ENCODE measurements at regions not wholly inside any gene's neighbourhood (a gene's known extent, or its start where the extent isn't known, plus 50 kb on each side); places are given as distances from the start of the nearest gene placed in this dataset.

DNA sequence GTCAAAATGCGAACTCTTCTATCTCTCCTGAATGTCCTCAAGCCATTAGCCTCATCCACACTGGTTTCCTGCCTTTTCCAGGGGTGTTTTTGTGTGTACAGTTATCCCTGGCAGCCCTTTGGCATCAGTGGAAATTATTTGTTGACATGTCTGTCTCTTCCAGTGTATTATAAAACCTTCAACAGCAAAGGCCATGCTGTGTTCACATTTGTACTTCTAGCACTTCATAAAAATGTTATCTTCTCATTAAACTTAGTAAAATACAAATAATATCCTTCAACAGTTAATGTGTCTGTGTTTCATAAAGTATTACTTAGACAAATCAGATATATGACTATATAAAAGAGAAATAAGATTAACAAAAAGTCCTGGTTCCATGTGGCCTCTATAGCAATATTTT lies 359.5 kb upstream of the ARGLU1 start:
- no peak for DNase-seq
- H3K27ac Mint-ChIP-seq = no peak overlapping the region
- no peaks in the 10 kb centered on the region for H3K4me1 Mint-ChIP-seq (ENCODE audit: low read depth)
- H3K27me3 Mint-ChIP-seq = peaks cover under 1% of the 10 kb centered on the region
- H3K9me3 Mint-ChIP-seq = no peaks in the 10 kb centered on the region
- no peaks in the 10 kb centered on the region for H3K36me3 Mint-ChIP-seq (ENCODE audit: low read depth)
- no peak overlapping the region for H3K4me3 Mint-ChIP-seq

DNA sequence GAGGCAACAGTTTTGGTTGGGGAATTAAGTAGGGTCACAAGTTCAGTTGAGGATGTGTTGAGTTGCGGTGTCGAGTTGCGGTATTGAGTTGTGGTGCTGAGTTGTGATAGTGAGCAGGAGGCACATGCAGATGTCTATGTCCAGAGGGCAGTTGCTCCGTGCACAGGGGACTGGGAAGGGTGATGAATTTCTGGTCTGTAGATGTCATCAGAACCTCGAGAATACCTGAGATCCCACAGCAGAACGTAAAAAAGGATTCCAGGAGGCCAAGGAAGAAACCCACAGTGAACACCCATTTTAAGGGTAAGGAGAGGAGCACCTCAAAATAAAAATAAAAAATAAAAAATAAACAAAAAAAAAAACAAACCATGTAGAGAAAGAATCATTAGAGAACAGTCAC lies 354.4 kb upstream of the ARGLU1 start:
- Mint-ChIP-seq H3K27me3 (peaks cover 30% of the 10 kb centered on the region), H3K36me3 (ENCODE audit: low read depth) (no peaks in the 10 kb centered on the region), H3K9me3 (no peaks in the 10 kb centered on the region), H3K27ac (no peak overlapping the region), H3K4me1 (ENCODE audit: low read depth) (peaks cover 7% of the 10 kb centered on the region), H3K4me3 (no peak overlapping the region)
- DNase-seq = no peak

DNA sequence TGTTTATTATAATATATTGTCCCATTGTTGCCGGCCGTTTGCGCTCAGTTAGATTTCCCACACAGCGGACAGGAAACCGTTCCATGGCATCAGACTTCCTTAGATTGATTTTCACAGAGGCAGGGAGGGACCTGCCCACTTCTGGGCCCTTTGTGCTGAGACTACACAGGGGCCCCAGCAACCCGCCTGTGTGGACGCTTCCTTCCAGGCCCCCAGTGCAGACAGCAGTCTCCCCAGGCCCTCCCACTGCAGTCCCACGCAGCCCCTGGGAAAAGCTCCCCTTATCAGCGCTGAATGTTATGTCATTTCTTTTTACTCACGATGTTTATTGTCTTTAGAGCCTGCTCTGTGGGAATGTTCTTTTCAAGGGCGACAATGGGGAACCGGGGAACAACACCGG lies 351.7 kb upstream of the ARGLU1 start:
- Mint-ChIP-seq H3K4me3 (no peak overlapping the region), H3K27me3 (peaks cover 47% of the 10 kb centered on the region), H3K36me3 (ENCODE audit: low read depth) (no peaks in the 10 kb centered on the region), H3K9me3 (no peaks in the 10 kb centered on the region), H3K4me1 (ENCODE audit: low read depth) (peaks cover 7% of the 10 kb centered on the region), H3K27ac (no peak overlapping the region)
- DNase-seq = no peak

DNA sequence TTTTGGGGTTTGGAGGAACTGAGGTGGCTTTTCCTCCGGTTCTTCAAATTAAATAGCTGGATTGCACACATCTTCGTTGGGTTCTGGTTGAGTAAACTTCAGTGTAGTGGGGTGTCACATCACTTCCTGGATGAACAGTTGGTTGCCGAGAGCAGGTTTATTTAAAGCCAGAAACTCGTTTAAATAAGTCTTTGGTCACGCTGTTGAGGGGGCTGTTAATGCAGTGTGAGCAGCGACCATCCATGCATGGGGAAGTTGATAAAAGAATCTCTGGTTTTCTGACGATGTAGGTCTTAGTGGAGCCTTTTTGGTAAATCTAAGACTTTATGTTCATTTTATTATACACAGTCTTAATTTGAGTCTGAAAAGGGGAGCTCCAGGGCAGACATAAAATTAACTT lies 351.2 kb upstream of the ARGLU1 start:
- Mint-ChIP-seq H3K36me3 (ENCODE audit: low read depth) (no peaks in the 10 kb centered on the region), H3K27ac (no peak overlapping the region), H3K9me3 (no peaks in the 10 kb centered on the region), H3K4me3 (no peak overlapping the region), H3K27me3 (peaks cover 52% of the 10 kb centered on the region), H3K4me1 (ENCODE audit: low read depth) (peaks cover 7% of the 10 kb centered on the region)
- no peak for DNase-seq

GRCh38 chr13:106918557-106918860 lies 350.6 kb upstream of the ARGLU1 start:
- Mint-ChIP-seq H3K4me3 (no peak overlapping the region), H3K36me3 (ENCODE audit: low read depth) (no peaks in the 10 kb centered on the region), H3K4me1 (ENCODE audit: low read depth) (peaks cover 7% of the 10 kb centered on the region), H3K9me3 (no peaks in the 10 kb centered on the region), H3K27ac (no peak overlapping the region), H3K27me3 (peaks cover 52% of the 10 kb centered on the region)
- DNase-seq = no peak

GRCh38 chr13:106917673-106918556 lies 350.0 kb upstream of the ARGLU1 start:
- H3K36me3 Mint-ChIP-seq (ENCODE audit: low read depth) = no peaks in the 10 kb centered on the region
- peaks cover 7% of the 10 kb centered on the region for H3K4me1 Mint-ChIP-seq (ENCODE audit: low read depth)
- H3K4me3 Mint-ChIP-seq = peak overlapping the region; percentile 76
- H3K9me3 Mint-ChIP-seq = no peaks in the 10 kb centered on the region
- H3K27ac Mint-ChIP-seq = no peak overlapping the region
- peaks cover 52% of the 10 kb centered on the region for H3K27me3 Mint-ChIP-seq
- DNase-seq = peak; percentile 84

- Mint-ChIP-seq H3K4me3 (no peak overlapping the region), H3K4me1 (ENCODE audit: low read depth) (peaks cover 7% of the 10 kb centered on the region), H3K36me3 (ENCODE audit: low read depth) (no peaks in the 10 kb centered on the region), H3K27ac (no peak overlapping the region), H3K9me3 (no peaks in the 10 kb centered on the region), H3K27me3 (peaks cover 48% of the 10 kb centered on the region)
- DNase-seq = no peak
Measured at GRCh38 chr13:106917024-106917571, 349.2 kb upstream of the ARGLU1 start.

DNA sequence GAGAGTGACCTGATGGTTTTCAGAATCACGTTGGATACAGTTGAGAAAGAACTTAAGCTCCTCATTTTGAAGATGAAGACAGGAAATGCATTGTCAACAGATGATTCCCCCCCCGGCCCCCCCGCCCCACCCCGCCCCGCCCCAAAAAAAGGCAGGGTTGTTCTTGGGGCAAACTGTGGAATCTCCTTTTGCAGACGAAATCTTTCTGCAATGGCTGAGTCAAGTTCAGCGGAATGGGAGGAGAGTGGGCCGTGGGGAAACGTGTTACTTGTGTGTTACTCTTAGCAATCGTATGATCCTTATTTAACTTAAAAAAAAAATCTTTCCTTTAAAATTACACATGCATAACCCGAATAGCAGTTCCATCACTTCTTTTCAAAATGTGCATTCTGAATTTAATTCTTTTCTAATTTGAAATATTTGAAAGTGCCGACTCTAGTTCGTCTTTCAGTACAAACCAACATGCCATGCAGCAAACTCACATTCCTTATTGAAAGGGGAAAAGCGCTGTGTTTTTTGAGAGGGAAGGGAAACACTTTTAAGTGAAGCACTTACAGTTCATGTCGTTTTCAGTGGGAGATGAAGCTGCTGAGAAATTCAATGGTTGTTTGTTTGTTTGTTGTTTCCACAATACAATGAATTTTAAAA lies 348.5 kb upstream of the ARGLU1 start:
- peaks cover 7% of the 10 kb centered on the region for H3K4me1 Mint-ChIP-seq (ENCODE audit: low read depth)
- H3K27me3 Mint-ChIP-seq = peaks cover 45% of the 10 kb centered on the region
- no peaks in the 10 kb centered on the region for H3K9me3 Mint-ChIP-seq
- H3K4me3 Mint-ChIP-seq = no peak overlapping the region
- H3K36me3 Mint-ChIP-seq (ENCODE audit: low read depth) = no peaks in the 10 kb centered on the region
- no peak for DNase-seq
- H3K27ac Mint-ChIP-seq = no peak overlapping the region

DNA sequence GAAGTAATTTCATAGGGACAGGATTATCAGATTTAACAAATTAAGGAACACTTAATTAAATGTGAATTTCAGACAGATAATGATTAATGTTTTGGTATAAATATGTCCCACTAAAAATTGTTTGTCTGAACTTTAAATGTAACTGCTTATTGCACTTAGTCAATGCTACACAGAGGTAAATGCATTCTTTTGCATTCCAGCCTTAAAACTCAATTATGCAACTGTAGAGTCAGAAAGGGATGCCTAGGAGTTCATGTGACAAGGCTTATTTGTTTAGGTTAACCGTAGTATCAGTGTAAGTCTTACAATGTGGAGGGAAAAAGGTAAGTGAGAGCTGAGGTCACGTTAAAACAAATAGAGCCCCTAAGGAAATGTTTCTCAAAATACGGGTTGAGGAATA lies 347.2 kb upstream of the ARGLU1 start:
- no peaks in the 10 kb centered on the region for H3K9me3 Mint-ChIP-seq
- peaks cover 42% of the 10 kb centered on the region for H3K27me3 Mint-ChIP-seq
- H3K4me1 Mint-ChIP-seq (ENCODE audit: low read depth) = peaks cover 10% of the 10 kb centered on the region
- H3K4me3 Mint-ChIP-seq = no peak overlapping the region
- no peaks in the 10 kb centered on the region for H3K36me3 Mint-ChIP-seq (ENCODE audit: low read depth)
- no peak overlapping the region for H3K27ac Mint-ChIP-seq
- no peak for DNase-seq

- no peaks in the 10 kb centered on the region for H3K9me3 Mint-ChIP-seq
- no peak overlapping the region for H3K27ac Mint-ChIP-seq
- peaks cover 22% of the 10 kb centered on the region for H3K27me3 Mint-ChIP-seq
- peaks cover 3% of the 10 kb centered on the region for H3K4me1 Mint-ChIP-seq (ENCODE audit: low read depth)
- no peaks in the 10 kb centered on the region for H3K36me3 Mint-ChIP-seq (ENCODE audit: low read depth)
- no peak overlapping the region for H3K4me3 Mint-ChIP-seq
- DNase-seq = no peak
Measured at GRCh38 chr13:106911627-106912026, 343.7 kb upstream of the ARGLU1 start.

GRCh38 chr13:106911020-106911419 lies 343.1 kb upstream of the ARGLU1 start:
- no peaks in the 10 kb centered on the region for H3K36me3 Mint-ChIP-seq (ENCODE audit: low read depth)
- H3K27ac Mint-ChIP-seq = no peak overlapping the region
- no peaks in the 10 kb centered on the region for H3K9me3 Mint-ChIP-seq
- DNase-seq = no peak
- no peak overlapping the region for H3K4me3 Mint-ChIP-seq
- H3K4me1 Mint-ChIP-seq (ENCODE audit: low read depth) = peaks cover 3% of the 10 kb centered on the region
- peaks cover 22% of the 10 kb centered on the region for H3K27me3 Mint-ChIP-seq

DNA sequence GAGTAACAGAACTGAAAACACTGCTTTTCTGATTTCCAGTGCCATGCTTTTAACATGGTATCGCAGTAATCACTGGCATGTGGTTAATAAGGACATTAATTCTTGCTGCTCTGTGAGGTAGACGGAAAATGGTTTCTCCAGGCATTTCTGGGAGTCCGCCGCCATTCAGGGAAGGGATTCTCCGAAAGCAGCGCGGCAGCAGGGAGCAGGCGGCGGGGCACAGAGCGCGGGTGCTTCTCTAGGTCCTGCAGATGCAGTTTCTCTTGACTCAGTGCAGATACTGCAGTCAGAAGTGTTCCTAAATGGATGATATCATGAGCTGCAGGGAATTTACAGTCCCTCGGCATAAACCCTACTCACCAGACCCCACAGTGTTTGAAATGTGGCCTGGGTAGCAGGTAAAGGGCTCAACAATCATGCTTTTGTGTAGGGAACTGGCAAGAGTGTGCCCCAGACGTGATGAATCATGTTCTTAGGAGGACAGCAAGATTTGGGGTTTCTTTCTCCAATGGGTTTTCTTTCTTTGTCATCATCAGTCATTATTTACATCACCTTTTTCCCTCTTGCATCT lies 338.6 kb upstream of the ARGLU1 start:
- Mint-ChIP-seq H3K4me1 (ENCODE audit: low read depth) (peaks cover 3% of the 10 kb centered on the region), H3K27ac (no peak overlapping the region), H3K9me3 (peaks cover 3% of the 10 kb centered on the region), H3K36me3 (ENCODE audit: low read depth) (no peaks in the 10 kb centered on the region), H3K27me3 (peaks cover 3% of the 10 kb centered on the region), H3K4me3 (no peak overlapping the region)
- DNase-seq = no peak

DNA sequence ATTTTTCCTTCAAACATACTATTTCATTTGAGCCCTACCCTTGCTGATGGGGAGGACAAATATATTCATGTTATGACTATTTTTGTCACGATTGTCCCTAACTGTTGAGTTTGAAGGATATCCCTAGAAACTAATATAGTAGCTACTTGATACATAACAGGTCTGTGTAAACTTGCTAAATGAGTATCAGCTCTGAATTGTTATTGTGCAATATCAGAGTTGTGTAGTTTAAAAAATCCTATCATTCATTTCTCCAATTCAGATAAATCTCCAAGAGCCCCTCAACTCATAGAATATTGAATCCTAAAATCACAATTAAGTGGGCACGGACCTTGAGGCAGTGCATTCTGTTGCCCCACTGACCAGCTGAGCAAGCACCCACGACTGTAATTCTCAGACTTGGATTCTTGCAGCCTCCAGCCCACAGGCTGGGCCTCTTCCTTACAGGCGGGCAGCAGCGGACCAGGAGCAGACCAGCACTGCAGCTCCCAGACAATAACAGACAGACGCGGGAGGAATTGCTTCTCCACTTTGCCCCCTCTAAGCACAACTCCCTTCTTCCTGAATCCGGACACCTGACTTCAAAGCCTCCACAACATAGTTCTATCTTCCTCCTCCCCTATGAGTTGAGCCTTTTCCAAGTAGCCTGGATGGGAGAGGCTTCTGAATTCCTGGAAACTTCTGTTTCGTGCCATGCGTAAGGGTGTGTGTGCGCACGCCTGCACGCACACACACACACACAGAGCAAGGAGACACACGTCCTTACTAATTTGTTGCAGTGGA lies 337.6 kb upstream of the ARGLU1 start:
- Mint-ChIP-seq H3K4me1 (ENCODE audit: low read depth) (no peaks in the 10 kb centered on the region), H3K27me3 (peaks cover 3% of the 10 kb centered on the region), H3K9me3 (peaks cover 3% of the 10 kb centered on the region), H3K4me3 (no peak overlapping the region), H3K36me3 (ENCODE audit: low read depth) (no peaks in the 10 kb centered on the region), H3K27ac (no peak overlapping the region)
- no peak for DNase-seq

GRCh38 chr13:106899442-106899841 lies 331.5 kb upstream of the ARGLU1 start:
- Mint-ChIP-seq H3K9me3 (peaks cover 3% of the 10 kb centered on the region), H3K36me3 (ENCODE audit: low read depth) (no peaks in the 10 kb centered on the region), H3K4me3 (no peak overlapping the region), H3K27ac (no peak overlapping the region), H3K4me1 (ENCODE audit: low read depth) (no peaks in the 10 kb centered on the region), H3K27me3 (no peaks in the 10 kb centered on the region)
- DNase-seq = no peak

All from activated T-cell treated with anti-CD3 and anti-CD28 coated beads, Interleukin-2, amount 50 U/mL, for 24 hours (primary cell).